GM21360 (cell line): ENCODE measurements at regions not wholly inside any gene's neighbourhood (a gene's known extent, or its start where the extent isn't known, plus 50 kb on each side); places are given as distances from the start of the nearest gene placed in this dataset.

Source experiments
- ATAC-seq: cut with Tn5 transposase; IDR thresholded peaks from one replicate; pipeline ENCODE4 v1.9.1; 2021; ENCODE audit warnings: mild to moderate bottlenecking, moderate library complexity; ENCODE audit not compliant: unreplicated experiment

DNA sequence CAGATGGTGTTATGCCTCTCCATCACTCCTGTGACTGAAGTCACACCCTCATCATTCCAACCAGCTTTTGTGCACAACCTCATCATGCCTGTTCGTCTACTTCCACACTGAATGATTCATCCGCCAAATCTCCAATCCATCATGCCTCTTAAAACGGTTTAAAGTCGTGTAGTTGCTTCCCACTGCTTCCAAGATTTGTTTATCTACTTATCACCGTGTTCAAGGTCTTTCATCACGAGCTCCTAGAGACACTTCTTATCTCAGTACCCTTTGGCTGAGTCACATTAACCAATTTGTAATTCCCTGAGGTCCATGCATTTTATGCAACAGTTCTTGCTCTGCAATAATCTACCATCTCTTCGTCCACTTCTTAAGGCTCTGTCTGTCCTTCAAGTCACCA is 592.3 kb upstream of the ID2 start:
- ATAC-seq = no peak

DNA sequence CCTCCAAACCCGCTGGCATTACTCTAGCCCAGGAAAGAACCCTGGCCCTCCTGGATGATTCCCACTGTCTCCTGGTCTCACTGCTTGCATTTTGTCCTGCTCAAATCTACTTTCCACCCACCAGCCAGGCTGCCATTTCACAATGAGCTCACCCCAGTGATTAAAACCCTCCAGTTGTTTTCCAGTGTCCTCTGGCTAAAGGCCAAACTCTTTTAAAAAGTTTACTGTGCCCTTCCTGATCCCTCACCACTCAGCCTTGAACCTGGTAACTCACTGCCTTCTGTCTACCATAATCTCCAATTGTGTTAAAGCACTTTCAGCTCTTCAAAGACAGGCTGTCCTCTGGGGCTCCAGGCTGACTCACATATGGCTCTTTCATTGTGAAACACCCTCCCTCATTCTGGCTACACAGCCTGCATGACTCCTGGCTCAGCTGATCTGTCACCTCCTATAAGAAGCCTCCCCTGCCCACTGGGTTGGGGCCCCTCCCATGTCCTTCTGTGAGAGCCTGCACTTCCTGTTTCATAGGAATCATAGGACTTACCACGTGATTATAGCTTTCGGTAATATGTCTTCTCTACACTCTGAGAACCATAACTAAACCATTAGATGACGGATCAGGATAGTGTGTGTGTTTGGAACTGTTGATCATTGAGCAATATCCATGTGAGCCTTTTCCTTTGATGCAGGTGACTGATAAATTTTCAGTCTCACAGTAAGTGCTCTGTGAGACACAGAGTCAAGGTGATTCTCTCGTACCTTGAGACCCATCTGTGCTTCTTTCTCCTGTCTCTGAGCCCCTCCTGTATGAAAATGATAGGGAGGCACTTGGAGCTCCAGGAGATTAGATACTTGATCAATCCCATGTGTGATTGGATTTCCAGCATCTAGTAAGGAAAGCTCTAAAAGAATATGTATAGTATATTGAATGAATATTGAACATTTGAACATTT is 590.8 kb upstream of the ID2 start:
- ATAC-seq = peak; percentile 63

DNA sequence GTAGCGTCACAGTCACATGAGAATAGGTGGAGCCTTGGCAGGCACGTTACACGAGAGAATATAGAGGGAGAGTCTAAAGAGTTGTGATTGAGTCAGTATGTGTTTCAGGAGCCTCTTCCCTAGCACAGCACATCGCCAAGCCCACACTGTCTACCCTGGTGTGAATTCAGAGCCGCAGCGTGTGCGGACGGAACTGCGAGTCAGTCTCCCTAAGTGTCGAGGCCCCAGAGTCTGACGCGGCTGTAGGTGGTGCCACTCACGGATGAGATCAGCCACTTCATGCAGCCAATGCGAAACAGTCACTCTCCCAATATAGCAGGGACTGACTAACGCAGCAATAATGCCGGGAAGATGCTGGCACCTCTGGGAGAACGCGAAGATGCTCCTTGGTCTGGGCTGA is 587.3 kb upstream of the ID2 start:
- no peak for ATAC-seq

DNA sequence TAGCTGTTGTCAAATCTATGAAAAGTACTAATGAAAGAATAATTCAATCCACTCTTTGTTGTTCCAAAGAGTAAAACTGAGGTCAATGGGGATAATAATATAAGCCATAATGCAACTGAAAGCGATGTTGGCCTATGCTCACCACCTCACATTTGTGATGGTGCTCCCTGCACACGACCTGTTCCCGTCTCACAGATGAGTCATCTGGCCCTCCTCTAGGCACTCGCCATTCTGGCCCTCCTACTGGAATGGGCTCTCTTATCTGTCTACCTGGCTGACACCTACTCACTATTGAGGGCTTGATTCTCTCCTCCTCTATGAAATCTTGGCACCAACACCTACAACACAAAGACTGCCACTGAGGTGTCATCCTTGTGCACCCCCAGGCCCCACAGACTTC is 585.9 kb upstream of the ID2 start:
- no peak for ATAC-seq

DNA sequence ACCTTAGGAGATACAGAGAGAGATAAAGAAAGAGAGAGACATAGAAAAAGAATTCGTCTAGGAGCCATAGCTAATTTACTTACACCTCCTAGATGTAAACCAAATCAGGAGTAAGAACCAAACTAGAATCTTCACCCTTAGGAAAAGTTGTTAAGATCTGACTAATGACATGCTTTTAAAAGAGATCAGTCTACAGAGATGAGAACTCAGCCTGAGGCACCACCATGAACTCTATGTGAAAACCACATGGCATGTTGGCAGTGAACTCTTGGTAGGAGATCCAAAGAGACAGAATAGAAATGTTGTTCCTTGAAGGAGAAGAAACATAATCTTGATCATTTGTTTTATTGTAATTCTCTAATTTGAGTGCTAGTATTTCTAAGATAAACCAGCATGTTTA is 585.4 kb upstream of the ID2 start:
- ATAC-seq = no peak

DNA sequence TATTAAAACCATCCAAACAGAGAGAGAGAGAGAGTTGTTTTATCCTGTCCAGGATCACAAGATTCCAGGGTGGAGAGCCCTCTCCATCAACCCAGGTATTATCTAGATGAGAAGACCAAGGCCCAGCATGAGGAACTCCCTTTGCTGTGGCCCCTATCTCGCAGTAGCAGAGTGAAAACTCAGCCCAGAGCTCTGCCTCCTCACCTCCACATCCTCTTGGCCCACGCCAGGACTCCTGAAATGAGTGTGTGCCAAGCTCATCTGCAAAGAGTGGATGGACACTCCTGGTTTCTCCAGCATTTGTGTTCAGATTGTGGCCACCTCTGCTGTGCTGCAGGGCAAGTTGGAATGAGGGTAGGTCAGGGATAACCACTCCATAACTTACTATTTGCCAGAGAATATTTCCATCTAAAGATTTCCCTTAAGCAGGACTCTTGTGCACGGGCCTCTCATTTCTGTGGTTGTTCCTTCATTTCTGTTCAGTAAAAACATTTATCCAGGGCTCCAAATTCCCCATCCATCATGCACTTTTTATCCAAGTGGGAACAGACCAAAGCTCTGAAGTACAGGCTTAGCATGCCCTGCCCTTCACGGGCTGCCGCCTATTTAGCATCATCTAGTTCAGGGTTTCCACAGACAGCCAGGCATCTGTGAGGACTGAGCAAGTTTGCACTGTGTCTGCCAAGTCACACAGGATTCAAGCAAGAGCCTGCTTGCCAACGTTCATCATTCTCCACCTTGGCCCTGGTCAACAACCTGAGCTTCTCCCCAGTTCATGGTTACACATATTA is 583.2 kb upstream of the ID2 start:
- no peak for ATAC-seq

DNA sequence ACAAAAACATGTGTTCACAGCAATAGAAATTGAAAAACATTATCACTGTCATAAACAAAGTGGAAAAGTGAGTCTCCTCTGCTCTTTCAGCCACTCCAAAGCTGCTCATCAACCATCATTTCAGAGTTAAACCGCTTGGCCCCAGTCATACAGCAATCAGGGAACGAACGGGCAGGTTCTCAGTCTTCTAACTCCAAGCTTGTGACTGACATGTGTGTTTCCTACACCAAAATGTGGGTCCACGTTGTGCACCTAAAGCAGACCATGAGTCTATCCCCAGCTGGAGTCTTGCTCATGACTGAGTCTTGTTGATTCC is 582.6 kb upstream of the ID2 start:
- ATAC-seq = no peak

DNA sequence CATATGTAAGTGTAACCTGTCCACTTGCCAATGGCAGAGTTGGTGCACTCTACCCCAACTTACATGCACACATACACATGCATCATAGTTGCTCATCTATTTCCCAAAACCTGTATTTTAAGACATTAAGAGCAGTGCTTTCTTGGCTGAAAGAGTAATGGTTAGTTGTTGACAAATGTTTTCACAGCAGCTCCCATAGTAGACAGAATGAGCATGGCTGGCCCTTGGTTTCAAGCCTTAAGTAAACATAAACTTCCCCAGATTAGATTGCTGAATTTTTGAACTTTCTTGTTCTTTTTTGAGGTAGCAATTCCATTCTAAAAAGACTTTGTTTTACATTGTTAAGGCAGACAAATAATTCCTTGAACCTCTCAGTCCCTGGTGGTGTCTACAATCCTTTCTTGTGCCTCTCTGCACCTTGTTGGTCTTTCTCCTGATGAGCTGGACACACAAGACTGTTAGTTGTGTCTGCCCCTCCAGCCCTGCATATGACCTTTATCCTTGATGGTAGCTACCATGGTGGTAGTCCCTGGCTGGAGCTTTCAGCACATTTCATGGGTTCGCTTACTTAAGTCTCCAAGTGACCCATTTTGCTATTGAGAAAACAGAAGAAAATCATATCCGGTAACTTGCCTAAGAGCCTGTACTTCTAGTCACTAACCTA is 580.1 kb upstream of the ID2 start:
- no peak for ATAC-seq

DNA sequence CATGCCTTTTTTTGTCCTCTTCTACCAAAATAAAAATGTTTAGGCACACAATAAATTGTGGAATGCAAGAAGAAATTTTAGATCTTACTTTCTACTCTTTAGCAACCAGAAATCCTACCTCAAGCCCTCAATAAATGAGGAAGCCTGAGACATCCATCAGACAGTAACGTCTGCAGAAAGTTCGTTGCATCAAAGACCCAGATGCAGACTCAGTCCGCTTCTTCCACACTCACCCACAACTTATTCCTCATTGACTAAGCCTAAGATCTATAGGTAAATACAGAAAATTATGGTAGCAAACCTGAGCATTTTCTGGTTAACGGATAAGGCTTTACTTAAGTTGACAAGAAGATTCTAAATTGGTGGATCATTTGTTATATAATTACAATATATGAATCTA is 579.4 kb upstream of the ID2 start:
- no peak for ATAC-seq

DNA sequence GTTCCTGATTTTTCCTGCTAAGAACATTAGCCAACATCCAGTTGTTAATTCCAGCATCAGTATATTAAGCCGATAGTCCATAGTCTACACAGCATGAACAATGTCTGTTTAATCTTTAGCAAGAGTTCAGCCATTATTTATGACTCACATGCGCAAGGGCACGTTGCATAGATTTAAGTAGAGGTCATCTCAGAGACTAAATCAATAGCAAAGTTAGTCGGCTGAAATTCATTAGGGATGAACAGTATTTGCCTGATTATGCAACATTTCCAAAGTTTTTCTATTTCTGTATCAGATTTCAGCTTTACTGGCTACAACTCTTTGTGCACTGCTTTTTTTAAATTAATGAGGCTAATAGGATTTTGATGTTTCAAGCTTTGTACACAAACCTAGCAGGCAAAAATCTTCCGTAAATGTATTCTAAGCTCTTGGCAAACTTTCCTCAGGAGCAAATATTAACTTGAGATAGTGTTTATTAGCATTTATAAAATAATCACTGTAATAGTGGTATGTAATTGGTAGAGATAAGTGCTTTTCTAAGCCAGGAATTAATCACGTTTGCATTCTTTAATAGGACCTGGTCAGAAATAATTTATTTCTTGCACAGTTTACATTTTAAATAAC is 578.7 kb upstream of the ID2 start:
- no peak for ATAC-seq

DNA sequence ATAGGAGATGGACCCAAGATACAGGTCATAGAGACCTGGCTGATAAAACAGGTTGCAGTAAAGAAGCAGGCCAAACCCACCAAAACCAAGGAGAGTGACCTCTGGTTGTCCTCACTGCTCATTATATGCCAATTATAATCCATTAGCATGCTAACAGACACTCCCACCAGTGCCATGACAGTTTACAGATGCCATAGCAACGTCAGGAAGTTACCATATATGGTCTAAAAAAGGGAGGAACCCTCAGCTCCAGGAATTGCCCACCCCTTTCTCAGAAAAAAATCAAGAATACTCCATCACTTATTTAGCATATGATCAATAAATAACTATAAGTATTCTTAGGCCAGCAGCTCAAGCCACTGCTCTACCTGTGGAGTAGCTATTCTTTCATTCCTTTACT is 574.7 kb upstream of the ID2 start:
- ATAC-seq = no peak

DNA sequence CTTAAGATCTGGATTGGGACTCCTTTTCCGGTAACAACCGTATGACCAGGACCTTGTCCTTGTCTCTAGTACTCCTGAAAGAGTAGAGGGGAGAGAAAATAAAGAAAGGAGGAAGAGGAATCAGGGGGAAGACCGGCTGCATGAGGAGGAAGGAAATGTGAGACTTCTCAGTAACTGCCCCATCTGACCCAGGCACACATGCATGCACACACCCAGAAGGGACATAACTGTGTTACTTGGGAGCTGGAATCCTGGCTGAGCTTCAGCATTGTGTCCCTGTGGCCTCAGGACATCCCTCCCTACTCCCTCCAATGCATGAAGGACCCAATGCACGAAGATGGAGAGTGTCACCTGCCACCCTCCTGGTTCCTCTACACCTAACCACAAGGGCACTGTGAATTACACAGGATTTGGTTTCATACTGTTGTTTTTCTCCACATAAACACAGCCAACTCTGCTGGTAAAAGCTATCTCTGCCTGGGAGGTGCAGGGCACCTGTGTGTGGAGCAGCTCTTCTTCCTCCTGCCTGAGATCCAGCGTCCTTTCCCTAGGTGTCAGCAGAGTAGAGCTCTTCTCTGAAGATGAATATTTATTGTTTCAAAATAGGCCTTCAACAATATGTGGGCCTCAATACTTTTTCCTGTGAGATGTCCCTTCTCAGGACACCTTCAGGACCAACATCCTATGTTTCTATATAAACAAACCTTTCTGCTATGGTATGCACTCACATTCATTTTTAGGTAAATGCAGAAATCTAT is 574.1 kb upstream of the ID2 start:
- ATAC-seq = no peak

DNA sequence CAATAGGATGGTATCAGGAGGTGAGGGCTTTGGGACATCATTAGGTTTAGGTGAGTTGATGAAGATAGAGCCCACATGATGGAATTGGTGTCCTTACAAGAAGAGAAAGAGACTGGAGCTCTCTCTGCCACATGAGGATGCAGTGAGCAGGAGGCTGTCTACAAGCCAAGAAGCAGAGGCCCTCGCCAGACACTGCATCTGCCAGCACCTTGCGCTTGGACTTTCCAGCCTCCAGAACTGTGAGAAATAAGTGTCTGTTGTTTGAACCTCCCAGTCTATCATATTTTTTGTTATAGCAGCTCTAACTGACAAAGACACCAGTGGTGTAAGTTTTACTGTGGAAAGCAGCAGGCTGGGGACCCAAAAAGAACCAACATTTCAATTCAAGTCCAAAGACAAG is 571.1 kb upstream of the ID2 start:
- ATAC-seq = no peak

DNA sequence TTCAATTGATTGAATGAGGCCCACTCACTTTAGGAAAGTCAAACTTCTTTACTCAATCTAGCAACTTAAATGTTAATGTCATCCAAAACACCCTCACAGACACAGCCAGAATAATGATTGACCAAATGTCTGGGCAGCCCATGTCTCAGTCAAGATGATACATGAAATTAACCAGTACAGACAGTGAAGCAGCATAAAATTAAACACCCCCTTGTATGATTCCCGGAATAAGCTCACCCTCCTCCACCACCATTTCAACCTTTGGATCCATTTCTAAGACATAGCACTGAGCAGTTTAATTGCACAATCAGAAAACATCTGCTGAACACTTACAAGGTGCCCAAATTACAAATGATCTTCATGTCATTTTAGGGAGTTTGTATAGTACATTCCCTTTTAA is 570.7 kb upstream of the ID2 start:
- no peak for ATAC-seq

DNA sequence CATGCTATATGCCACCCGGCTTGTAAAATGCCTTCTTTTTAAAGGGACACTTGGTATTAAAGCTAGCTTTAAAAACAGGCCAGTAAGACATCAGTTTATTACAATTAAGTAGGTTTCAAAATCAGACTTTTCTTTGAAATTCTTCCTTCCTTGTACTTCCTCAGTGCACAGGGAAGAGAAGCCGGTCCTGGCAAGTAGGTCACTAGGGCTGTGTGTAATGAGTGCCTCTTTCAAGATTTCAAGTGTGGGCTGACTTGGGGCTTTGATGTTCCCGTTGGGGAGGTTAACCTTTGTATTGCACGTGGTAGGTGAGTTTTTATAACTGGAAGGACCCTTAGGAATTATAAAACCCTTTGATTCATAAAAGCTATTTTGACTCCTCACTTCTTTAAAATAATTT is 566.4 kb upstream of the ID2 start:
- ATAC-seq = no peak

DNA sequence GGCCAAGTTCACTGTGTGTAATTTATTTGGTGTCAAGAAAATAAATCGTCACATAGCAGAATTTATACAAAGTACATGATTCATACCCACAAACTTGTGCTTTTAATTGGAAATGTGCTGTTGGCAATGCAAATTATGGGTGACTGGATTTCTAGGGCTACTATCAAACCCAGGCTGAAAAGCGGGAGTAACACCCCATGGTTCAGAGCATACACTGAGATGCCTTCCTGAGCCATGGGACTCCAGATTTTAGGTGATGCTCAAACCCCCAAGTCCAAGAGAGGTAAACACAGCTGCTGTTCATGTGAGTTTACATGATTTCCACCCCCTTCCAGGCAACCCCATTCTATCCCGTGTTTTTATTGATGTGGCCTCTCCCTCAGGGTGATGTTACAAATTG is 565.9 kb upstream of the ID2 start:
- no peak for ATAC-seq

DNA sequence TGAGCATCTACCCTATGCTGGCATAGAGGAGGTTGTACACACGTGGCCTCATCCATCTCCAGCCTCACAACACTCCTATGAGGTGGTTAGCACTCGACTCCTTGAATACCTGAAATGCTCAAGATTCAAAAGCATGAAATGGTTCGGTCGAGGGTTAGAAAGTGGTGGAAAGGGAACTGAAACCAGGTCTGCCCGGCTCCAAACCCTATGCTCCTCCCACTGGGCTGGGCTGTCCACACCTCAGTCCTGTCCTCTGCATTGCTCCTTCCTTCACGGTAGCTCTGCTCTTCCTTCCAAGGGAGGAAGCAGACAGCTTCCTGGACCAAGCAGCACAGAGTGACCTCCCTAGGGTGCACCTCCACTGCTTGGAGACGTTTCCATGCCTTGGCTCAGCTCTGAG is 565.2 kb upstream of the ID2 start:
- peak; percentile 96 for ATAC-seq

DNA sequence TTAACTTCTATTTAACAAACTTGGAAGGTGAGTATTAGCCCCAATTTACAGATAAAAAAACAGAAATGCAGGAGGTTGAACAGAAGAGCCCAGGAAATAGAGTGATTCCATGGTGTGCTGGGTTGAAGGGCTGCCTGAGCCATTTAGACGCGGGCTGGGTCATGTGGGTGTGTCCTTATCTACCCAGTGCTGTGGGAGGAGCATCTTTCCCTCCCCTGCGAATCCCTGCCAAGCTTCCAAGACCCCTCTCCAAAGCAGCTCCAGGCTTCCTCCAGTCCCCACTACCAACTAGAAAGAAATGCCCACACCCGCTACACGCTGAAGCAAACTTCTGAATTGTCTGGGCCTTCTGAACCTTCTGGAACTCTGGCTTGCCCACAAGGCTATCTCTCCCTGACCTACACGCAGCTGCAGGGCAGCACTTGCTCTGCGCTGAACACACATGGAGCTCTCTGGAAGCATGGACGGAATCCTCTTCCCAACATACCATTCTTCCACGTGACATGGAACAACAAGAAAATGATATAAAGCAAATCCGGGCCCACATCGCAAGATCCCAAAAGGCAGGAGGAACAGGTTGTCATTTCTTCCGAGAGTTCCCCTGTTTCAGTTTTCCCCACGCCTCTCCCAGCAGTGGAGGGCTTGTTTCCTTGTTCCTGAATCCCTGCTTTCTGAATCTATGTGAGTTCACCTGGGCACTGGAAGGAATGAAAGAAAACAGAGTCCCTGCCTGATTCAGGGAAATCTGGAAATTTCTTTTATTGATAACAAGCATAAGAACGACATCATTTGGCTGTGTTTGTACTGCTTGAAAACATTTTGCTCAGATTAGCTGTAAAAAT is 562.7 kb upstream of the ID2 start:
- ATAC-seq = no peak

DNA sequence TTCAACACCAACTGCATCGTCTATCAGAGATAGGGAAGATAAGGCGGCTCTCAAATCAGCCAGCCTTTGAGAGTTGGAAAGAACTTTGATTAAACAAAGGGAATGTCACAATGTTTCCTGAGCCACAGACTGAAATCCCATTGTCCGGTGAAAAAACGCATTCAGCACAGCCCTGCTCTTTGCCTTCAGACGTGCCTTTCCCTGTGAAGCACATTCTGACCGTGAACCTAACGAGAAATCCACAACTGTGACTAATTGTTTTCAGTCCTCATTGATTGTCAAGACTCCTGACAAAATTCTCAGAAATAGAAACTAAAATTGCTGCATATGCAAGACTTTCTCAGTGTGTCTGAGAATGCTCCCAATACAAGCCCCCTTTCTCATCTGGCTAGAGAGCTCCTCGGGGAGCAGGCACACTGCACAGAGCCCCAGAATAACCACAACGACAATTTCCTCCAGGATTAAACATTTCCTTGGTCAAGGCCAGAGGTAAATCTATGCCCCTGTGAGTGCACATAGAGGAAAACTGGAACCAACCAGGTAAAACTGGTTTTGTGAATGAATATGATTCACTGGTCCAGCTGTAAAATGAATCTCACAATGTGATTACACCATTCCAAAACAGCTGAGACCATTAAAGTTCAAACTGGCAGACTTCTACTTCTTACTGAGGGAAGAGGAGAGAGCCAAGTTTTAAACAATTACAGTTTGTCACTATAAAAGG is 561.9 kb upstream of the ID2 start:
- no peak for ATAC-seq
